NCI-H226 (cell line): ENCODE measurements at regions not wholly inside any gene's neighbourhood (a gene's known extent, or its start where the extent isn't known, plus 50 kb on each side); places are given as distances from the start of the nearest gene placed in this dataset.
A peak's percentile ranks its signal among the peaks of the same experiment; 100 is the strongest.
"Not testable (repeated sequence)": the region's sequence is repeated elsewhere in the genome, so short reads cannot be mapped to it uniquely, and the experiment has no call there.

ENCODE experiments used
- DNase-seq: peaks from one replicate; pipeline ENCODE4 v3.0.0-alpha.2; 2015

DNA sequence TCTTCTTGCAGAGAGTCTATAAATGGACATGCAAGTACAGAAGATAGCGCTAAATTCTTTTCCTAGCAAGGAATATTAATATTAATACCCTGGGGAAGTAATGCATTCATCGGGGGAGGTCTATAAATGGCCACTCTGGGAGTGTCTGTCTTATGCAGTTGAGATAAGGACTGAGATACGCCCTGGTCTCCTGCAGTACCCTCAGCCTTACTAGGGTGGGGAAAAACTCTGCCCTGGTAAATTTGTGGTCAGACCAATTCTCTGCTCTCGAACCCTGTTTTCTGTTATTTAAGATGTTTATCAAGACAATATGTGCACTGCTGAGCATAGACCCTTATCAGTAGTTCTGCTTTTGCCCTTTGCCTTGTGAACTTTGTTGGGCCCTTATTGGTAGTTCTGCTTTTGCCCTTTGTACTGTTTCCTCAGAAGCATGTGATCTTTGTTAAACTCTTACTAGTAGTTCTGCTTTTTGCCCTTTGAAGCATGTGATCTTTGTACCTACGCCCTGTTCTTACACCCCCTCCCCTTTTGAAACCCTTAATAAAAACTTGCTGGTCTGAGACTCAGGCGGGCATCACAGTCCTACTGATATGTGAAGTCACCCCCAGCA, 1956.2 kb downstream of the PCDH9 start:
- DNase-seq, result not testable (repeated sequence)

DNA sequence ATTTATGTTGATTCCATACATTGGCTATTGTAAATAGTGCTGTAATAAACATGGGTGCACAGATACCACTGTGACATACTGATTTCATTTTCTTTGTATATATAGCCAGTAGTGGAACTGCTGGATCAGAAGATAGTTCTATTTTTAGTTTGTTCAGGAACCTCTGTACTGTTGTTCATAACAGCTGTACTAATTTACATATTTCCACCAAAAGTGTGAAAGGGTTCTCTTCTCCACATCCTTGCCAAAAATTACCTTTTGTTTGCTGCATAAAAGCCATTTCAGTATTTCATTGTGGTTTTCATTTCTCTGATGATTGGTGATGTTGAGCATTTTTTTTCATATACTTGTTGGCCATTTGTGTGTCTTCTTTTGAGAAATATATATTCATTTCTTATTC, 1962.1 kb downstream of the PCDH9 start:
- no peak for DNase-seq

DNA sequence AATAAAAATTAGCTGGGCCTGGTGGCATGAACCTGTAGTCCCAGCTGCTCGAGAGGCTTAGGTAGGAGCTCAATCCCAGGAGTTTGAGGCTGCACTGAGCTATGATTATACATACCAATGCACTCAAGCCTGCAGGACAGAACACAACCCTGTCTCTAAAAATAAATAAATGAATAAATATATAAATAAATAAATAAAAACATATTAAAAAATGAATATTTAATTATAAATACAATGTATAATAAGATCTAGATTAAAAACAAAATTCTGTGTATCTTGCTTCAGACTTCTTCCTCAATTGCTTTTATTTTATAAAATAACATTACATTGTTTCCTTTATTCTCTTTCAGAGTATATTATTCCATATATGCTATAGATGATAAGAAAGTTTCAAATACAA, 1964.1 kb downstream of the PCDH9 start:
- DNase-seq, result no peak

DNA sequence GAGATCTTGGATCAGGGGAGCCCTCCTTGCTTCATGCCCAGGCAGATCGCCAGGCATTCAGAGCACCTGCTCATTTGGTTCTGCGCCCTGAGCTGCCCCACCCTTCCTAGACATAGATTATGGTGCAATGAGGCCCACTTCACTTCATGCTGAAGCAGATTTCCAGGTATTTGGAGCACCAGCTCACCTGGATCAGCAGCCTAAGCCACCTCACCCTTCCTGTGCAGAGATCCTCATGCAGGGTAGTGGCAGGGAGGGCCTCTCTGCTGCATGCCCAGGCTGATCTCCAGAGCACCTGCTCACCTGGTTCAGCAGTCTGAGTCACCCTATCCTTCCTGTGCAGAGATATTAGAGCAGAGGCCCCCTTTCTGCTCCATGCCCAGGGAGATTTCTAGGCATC, 1966.1 kb downstream of the PCDH9 start:
- DNase-seq, result no peak

DNA sequence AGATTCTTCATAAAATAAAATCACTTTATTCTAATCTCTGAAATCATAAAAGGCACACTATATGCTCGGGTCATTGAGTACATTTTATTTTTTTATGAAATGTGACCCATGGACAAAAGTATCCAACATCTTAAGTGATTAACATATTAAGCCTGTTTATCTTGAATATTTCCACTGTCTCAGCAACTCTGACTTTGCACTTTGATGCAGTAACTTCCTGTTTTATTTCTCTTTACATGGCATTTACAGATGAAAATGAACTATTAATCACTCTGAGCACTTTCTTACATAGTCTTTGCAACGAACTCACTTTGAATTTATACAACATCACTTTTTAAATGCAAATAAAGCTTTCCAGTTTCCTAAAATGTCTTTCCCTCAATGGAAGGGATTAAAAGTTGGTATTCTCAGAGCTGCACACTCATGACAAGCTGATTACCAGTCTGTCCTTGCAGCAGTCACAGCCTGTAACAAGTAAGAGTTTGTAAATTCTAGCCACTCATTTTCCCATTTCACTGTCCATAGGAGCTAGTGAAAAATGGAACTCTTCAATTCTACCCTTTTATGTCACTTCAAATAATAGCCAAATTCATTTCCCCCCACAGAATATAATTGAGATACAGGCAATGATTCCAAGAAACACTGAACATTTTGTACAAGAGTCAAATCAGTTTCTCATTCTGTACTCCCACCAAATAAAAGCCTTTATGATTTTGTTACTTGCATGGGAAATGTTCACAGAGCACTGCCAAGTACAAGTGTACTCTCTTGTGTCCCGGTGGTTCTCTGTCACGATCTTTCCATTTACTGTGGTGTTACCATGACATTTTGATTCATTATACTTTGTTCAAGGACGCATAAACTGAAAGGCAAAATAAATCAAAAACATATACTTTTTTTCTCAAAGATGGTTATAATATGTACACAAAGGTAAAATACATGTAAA, 1968.9 kb downstream of the PCDH9 start:
- no peak for DNase-seq

DNA sequence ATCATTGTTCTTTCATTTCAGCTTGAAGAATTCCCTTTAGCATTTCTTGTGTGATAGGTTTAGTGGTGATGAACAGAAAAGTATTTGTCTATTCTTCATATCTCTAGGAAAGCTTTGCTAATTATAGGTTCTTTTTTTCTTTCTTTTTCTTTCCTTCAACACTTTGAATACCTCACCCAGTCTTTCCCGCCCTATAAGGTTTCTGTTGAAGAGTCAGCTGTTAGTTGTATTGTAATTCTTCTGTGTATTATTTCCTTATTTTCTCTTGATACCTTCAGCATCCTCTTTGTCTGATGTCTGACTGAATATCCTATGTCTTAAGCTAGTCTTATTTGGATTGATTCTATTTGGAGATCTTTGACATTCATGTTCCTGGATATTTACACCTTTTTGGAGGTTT, 1989.4 kb downstream of the PCDH9 start:
- DNase-seq, result no peak

DNA sequence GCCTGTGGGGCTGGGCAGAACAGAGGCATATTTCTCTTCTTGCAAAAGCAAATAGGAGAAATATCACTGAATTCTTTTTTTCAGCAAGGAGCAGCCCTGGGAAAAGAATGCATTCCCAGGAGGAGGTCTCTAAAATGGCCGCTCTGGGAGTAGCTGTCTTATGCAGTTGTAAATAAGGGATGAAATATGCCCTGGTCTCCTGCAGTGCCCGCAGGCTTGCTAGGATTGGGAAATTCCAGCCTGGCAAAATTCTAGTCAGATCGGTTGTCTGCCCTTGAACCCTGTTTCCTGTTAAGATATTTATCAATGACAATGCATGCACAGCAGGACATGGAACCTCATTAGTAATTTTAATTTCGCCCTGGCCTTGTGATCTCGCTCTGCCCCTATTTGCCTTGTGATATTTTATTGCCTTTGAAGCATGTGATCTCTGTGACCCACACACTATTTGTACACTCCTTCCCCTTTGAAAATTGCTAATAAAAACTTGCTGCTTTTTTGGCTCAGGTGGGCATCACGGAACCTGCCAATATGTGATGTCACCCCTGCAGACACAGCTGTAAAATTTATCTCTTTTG, 1993.2 kb downstream of the PCDH9 start:
- no peak for DNase-seq

DNA sequence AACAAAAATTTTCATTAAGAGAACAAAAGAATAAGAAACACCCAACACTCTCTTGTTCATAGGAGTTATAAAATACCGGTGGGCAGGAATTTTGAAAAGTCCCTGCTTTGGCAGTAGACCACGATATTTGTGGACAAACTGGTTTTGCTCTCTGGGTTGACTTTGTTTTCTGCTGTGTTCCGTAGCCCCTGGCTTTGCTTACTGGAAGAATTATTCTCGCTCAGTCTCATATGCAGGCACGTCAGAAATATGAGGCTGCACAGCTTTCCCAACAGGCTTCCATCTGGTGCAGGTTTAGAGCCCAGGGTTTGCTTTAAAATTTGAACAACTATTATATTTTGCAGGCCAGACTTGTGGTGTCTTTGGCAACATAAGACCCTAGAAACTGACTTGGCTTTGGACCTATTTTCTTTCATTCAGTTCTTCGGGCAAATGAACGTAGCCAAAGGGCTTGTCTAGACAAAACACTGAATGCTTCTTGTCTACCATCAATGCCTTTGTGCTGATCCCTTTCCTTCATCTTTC, 2012.6 kb downstream of the PCDH9 start:
- no peak for DNase-seq

DNA sequence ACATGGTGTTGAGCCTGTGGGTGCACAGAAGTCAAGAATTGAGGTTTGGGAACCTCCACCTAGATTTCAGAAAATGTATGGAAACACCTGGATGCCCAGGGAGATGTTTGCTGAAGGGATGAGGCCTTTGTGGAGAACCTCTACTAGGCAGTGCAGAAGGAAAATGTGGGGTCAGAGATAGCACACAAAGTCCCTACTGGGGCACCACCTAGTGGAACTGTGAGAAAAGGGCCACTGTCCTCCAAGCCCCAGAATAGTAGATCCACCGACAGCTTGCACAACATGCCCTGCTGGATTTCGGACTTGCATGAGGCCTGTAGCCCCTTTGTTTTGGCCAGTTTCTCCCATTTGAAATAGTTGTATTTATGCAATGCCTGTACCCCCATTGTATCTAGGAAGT, 2027.3 kb downstream of the PCDH9 start:
- DNase-seq, result not testable (repeated sequence)

DNA sequence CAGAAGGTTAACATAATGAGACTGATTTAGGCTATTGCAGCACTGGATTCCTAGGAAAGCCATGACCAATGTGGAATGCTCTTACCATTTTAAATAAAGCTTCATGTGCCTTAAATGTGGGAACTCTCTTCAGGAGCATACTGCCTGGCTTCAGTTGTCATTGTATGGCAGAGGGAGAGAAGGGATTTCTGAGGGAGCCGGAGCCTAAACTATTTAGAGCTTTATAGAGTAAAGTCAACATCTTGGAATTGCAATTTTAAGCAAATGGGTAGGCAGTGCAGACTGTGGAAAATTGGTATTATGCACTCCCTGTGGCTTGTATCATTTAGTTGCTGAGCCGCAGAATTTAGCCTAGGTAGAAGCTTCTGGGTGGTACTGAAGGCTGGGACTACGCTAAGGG, 2041.4 kb downstream of the PCDH9 start:
- DNase-seq, result no peak

DNA sequence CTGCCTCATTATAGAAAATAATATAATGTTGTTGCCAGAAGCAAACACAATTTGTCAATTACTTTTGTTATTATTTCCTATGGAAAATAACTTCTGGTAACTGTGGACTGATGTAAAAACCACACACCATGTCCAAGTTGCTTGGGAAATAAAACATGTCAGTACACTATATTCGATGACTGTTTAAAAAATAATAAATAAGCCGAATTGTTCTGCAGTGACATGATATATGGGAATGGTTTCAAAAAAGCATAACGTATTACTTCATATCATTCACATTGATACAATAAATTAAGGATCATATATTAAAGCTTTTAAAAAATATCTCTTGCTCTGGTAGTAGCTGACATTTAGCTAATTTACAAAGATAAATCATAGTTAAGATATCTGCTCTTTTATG, 2062.1 kb downstream of the PCDH9 start:
- no peak for DNase-seq

DNA sequence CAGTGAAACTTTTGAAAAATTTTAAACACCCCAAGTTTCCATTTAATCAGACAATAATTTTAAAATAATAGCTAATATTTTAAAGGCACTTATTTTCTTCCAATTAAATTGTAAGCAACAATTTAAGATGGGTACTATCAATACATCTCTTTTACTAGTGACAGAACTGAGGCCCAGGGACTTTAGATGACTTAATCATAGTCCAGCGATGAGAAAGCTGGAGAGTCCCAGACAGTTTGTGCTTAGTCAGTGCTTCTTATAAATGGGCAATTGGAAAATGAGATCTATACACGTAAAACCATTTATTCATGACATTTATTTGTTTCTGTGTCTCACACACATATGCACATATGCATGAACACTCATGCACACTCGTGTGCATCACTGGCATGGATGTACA, 2063.5 kb downstream of the PCDH9 start:
- no peak for DNase-seq

DNA sequence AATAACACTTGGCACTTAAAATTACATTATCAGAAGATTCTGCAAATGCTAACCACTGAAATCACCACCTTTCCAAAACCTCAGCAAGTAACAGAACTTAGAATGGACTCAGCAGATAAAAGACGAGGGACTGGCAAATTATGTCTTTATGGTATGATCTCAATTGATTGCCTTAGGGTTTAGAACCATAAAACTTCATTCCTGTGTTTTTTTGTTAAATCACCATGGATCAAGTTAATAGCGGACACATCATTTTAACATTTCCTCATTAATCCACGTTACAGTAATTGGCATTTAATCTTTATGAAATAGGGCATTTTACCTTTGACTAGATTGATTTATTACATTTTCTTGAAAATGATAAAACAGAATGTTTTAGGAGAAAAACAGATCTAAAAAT, 2070.3 kb downstream of the PCDH9 start:
- DNase-seq, result no peak

DNA sequence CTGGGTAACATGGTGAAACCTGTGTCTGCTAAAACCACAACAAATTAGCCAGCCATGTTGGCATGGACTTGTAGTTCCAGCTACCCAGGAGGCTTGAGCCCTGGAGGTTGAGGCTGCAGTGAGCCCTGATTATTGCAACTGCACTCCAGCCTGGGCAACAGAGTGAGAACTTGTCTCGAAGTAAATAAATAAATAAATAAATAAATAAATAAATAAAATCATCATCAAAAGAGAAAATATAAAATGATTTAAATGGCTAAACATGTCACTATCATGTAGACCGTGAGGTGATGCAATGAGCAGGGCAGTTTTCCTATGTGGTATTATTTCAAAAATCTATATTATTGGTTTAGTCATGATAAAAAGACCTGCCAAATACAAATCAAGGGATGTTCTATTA, 2074.3 kb downstream of the PCDH9 start:
- DNase-seq, result no peak

DNA sequence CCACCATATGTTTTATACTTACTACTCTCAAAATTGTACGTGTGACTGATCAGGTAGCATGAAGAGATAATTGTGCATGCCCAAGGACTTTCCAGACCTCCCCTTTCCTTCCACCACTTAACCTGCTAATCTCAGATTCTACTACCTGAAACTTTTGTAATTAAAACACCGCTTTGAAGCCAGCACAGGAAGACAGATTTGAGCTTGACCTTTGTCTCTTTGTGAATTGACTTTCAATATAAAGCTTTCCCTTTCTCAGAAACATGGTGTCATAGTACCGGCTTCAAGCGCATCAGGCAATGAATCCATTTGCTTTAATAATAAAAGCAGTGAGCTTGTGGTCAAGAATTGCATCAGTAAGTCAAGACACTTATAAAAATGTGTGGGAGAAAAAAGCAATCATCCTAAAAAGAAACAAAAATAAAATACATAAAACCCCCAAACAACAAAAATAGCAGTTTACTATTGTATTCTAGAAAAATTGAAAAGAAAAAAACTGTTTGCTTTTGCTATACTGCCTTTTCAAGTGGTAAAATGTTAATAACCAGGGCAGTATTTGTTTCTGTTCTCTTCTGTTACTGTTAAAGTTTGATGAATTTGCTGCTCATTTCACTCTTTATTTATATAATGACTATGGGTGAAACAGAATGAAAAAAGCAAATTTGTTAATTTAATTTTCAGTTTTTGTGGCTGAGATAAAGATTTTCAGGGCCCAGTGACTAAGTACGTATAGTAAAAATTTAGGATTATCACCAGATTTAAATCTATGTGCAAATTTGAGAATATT, 2075.3 kb downstream of the PCDH9 start:
- no peak for DNase-seq

DNA sequence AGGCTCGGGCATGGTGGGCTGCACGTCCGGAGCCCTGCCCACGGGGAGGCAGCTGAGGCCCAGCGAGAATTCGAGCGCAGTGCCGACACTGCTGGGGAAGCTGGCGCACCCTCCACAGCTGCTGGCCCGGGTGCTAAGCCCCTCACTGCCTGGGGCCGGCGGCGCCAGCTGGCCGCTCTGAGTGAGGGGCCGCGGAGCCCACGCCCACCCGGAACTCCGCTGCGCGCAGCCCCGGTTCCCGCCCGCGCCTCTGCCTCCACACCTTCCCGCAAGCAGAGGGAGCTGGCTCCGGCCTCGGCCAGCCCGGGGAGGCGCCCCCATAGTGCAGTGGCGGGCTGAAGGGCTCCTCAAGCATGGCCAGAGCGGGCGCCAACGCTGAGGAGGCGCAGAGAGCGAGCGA, 2080.4 kb downstream of the PCDH9 start:
- no peak for DNase-seq

DNA sequence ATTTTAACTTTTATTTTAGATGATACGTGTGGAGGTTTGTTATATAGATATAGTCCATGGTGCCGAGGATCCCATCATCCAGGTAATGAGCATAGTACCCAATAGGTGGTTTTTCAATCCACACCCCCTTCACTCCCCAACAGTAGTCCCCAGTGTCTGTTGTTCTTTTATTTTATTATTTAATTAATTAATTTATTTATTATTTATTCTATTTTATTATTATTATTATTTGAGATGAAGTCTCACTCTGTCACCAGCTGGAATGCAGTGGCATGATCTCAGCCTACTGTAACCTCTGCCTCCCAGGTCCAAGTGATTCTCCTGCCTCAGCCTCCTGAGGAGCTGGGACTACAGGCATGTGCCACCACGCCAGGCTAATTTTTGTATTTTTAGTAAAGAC, 2086.2 kb downstream of the PCDH9 start:
- DNase-seq, result no peak

DNA sequence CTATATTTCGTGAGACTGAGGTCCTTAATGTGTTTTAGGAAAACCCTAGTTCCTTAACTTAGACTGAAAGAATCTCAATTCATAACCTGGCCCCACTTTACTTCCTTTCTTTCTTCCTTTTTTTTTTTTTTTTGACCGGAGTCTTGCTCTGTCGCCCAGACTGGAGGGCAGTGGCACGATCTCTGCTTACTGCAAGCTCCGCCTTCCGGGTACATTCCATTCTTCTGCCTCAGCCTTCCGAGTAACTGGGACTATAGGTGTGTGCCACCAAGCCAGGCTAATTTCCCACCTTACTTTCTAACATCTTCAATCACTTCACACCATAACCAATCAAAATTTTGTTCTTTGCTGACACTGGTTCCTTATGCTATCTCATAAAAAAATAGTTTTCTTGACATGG, 2097.0 kb downstream of the PCDH9 start:
- DNase-seq, result no peak

DNA sequence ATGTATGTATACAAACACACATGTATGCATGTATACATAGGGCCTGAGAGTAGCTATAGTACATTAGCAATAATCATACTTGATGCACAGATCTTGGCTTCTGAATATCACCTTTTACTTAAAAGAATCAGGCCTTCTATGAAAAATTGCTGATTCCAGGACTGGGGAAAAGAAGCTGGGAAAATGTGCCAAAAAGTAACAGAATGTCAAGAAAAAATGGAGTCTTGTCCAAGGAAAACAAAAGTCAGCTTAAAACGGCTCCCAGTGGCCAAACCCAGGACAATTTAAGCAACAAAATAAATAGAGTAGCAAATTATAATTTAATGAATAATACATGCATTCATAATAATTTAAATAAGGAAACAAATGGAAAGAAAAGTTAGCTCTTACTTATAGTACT, 2104.9 kb downstream of the PCDH9 start:
- DNase-seq, result no peak

DNA sequence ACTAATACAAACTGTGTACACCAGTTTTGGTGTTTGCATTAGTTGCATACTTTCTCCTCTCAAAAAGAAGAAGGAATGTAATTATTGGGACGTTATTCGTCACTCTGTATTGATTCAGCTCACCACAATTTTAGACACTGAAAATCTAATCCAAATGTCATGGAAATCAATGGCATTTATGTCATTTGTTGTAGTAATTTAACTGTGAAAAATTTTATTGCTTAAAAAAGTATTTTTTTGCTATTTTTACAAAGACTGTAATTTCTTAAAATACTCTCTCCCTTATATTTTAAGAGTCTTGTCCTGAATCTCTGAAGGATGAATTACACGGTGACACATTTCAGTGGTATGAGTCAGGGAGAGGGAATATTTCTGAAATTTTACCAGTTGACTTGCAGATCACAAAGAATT, 2117.6 kb downstream of the PCDH9 start:
- DNase-seq, result peak; percentile 12

DNA sequence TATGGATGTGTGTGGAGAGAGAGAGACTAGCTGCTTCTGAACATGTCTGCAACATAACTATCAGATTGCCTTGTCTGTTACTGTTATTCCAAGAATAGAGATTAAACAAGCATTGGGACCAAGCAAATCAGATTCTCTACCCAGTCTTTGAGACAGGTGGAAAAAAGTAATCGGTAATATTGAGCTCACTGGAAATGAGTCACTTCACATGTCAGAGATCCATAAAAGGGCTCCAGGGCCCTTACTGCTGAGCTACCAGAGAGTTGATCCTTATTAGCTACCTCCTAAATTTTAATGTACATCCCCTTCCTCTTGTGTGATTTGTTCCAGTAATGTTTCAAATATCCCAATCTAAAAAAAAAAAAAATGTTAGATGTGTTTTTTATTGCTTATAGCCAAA, 2118.0 kb downstream of the PCDH9 start:
- DNase-seq, result no peak

DNA sequence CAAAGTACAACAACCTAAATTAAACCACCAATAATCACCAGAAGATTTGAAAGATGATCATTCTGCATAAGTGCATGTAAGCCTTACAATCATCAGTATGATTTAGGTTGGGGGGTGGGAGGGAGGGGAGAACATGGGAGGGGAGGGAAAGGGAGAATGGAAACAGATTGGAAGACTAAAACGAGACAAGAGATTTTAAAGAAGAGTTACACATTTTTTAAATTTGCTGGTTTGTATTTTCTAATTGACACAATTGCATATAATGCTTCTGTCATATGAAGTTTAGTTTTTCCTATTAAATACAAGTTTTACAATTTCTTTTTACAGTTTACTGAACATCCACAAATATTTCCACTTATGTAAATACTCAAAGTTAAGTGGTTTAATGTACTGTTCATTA, 2118.9 kb downstream of the PCDH9 start:
- no peak for DNase-seq

DNA sequence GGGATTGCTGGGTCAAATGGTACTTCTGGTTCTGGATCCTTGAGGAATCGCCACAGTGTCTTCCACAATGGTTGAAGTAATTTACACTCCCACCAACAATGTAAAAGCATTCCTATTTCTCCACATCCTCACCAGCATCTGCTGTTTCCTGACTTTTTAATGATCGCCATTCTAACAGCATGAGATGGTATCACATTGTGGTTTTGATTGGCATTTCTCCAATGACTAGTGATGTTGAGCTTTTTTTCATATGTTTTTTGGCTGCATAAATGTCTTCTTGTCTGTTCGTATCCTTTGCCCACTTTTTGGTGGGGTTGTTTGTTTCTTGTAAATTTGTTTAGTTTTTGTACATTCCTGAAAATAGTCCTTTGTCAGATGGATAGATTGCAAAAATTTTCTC, 2125.7 kb downstream of the PCDH9 start:
- DNase-seq, result not testable (repeated sequence)
